ENCODE measurements at regions not wholly inside any gene's neighbourhood (a gene's known extent, or its start where the extent isn't known, plus 50 kb on each side); places are given as distances from the start of the nearest gene placed in this dataset.
"Not testable (repeated sequence)": the region's sequence is repeated elsewhere in the genome, so short reads cannot be mapped to it uniquely, and the experiment has no call there.

DNA sequence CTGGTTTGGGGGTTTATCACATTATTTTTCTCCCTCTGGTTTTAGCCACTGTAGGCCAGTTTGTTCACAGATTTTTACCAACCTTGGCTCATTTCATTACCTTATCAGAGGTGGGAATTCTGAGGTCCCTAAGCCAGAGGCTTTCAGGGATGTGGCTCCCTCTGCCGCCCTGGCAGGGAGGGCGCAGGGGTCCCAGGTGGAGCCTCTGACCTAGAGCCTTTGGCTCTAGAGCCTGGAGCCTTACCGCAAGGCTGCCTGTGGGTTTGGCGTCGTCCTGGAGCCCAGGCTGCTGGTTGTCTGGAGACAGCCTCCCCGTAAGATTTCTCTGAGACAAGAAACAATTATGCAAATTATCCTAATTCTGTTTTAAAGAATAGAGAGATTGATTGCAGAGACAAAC, 188.0 kb downstream of the LMLN start:
- not testable (repeated sequence) for DNase-seq (ENCODE audit: low spot score)

DNA sequence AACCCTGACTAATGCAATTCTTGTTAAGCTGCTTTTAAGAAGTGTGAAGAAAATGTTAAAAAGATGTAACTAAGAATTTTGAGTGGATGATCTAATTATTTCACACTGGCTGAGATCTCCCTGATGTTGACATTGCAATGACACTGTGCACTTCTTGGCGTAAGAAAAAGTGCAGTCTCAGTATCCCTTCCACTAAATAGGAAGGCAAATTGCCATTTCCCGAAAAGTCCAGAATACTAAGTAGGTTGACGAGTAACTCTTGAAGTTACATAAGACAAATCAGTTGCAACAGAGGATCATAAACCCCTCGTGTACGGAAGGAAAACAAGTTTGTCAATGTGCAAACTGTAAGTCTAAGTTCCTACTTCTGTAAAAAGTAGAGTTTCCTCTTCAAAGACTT, 189.9 kb downstream of the LMLN start:
- not testable (repeated sequence) for DNase-seq (ENCODE audit: low spot score)

DNA sequence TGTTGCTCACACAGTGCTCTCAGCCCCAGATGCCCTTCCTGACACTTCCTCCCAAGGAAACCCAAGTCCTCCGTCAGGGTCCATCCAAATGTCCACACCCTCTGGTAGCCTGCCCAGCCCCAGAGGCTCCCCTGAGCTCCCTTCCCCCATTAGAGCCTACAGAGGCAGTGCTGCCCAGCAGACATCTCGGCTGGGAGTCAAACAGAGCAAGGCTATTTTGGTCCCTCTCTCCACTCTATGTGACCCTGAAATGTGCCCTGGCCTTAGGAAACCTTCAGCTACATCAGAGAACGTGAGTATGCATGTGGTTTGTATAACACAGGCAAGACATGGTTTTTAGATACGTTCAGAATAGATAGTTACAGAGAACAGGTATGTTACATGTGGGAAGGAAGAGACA, 191.8 kb downstream of the LMLN start:
- DNase-seq (ENCODE audit: low spot score) = not testable (repeated sequence)

DNA sequence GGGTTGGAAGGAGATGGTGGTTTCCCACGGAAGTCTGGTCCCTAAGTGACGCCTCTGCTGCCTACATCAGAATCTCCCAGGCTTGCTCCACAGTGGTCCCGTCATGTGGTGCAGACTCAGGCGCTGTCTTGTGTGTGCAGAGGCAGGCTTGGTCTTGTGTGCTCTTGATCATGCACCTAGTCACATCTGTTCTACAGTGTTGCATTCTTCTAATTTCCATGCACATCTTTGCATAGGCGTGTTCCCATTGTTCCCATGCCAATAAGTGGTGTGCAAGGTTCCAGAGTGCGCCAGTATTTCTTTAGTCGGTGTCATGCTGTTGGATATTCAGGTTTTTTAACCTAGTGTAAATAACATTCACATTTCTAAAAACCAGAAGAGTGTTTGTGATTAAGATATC, 195.8 kb downstream of the LMLN start:
- DNase-seq (ENCODE audit: low spot score) = not testable (repeated sequence)

DNA sequence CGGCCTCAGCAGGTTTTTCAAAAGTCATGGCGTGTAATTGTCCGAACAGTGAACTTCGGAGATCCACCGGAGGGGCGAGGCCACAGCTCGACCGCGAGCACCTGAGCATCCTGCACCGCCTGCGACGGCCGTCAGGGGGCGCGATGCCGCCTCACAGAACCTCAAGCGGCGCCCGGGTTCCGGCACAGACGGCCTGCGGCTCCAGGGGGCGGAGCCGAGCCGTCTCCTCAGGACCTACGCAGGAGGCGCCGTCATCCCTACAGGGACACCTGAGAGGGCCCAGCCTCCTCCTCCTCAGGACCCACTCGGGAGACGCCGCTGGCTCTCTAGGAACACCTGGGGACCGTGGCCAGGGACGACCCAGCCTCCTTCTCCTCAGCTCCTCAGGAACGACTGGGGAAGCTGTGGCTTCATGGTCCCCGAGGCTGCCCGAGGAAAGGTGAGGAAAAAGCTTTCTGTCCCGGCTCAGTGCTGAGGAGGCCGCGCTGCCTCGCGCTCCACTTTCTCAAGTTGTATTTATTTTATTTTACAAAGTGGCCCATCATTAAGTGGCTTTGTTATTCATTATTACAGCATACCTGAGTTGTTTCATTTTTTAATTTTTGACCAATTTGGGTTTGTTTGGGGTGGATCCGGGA, 197.3 kb downstream of the LMLN start:
- DNase-seq (ENCODE audit: low spot score) = not testable (repeated sequence)

DNA sequence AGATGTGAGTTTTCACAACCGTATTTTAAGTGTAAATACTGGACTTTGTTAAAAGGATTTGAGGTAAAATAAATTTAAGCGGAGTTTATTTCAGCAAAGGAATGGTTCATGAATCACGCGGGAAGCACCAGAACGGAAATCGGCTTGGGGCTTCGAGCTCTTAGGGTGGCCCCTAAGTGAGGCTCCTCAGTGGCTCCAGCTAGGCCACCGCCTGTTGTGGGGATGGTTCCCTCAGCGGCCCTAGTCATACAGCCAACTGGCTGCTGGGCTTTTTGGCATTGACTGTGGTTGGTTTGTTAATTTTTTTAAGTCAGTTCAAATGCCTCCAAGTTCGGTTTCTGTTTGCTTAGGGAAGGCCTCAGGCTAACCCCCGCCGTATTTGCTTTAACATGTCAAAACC, 198.0 kb downstream of the LMLN start:
- not testable (repeated sequence) for DNase-seq (ENCODE audit: low spot score)

DNA sequence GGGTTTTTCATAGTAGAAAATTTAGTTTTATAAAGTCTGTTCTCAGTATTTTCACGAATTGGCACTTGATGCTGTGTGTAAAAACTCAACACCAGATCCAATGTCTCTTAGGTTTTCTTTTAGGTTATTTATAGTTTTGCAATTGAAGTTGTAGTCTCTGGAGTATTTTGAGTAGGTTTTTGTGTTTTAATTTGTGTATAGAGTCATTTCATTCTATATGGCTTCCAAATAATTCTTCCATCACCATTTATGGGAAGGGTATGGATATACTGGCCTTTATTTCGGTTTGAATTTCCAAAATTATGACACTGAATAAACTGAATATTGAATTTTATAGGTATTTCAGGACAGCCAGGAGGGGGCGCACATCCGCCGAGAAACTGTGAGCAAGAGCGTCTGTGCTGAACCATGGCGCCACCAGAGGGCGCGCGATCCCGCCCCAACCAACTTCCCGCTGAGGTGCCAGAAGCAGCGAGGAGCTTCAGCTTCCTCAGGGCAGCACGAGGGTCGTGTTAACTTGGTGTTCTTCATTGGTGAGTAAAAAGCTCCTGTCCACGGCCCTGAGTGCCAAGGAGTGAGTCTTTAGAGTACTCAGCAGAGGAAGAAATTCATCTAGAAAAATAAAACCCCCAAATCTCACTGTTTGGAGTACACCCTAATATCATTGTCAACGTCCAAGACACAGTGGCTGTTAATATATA, 207.5 kb downstream of the LMLN start:
- DNase-seq (ENCODE audit: low spot score) = peak; percentile 25

DNA sequence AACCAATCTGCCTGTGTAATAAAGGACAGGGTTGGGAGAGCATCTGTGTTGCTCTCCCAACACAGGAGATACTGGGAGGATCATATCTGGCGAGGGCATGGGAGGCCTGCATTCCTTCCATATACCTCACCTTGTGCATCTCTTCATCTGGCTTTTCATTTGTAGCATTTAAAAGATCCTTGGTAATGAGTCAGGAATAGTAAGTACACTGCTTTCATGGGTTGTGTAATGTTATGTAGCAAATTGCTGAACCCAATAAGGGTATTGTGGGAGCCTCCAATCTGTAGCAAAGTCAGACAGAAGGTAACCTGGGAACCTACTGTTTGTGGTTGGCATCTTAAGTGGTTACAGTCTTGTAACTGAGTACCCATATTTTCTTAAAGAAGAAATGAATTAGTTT, 210.8 kb downstream of the LMLN start:
- not testable (repeated sequence) for DNase-seq (ENCODE audit: low spot score)

DNA sequence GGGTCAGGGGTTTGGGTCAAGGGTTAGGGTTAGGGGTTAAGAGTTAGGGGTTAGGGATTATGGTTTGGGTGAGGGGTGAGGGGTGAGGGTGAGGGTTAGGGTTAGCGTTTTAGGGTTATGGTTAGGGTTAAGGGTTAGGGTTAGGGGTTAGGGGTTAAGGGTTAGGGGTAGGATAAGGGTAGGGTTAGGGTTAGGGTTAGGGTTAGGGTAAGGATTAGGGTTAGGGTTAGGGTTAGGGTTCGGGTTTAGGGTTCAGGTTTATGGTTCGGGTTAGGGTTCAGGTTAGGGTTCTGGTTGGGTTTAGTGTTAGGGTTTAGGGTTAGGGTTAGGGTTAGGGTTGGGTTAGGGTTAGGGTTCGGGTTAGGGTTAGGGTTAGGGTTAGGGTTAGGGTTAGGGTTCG, 213.1 kb downstream of the LMLN start:
- not testable (repeated sequence) for DNase-seq (ENCODE audit: low spot score)

DNA sequence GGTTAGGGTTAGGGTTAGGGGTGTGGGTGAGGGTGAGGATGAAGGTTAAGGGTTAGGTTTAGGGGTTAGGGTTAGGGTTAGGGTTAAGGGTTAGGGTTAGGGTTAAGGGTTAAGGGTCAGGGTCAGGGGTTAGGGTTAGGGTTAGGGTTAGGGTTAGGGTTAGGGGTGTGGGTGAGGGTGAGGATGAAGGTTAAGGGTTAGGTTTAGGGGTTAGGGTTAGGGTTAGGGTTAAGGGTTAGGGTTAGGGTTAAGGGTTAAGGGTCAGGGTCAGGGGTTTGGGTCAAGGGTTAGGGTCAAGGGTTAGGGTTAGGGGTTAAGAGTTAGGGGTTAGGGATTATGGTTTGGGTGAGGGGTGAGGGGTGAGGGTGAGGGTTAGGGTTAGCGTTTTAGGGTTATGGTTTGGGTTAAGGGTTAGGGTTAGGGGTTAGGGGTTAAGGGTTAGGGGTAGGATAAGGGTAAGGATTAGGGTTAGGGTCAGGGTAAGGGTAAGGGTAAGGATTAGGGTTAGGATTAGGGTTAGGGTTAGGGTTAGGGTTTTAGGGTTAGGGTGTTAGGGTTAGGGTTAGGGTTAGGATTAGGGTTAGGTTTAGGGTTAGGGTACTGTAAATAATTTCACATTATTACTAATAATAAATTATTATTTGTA, 214.0 kb downstream of the LMLN start:
- not testable (repeated sequence) for DNase-seq (ENCODE audit: low spot score)
